Endothelial cell (in vitro differentiated cells): ENCODE measurements at regions not wholly inside any gene's neighbourhood (a gene's known extent, or its start where the extent isn't known, plus 50 kb on each side); places are given as distances from the start of the nearest gene placed in this dataset.

ENCODE experiments used
- DNase-seq: peaks from one replicate; pipeline ENCODE4 v3.0.0; 2021; ENCODE audit warnings: low spot score
- H3K27ac Mint-ChIP-seq: one replicate; pipeline ENCODE4 v1.8.0; 2021; ENCODE audit warnings: mixed read lengths, inconsistent platforms; ENCODE audit not compliant: unreplicated experiment
- H3K27me3 Mint-ChIP-seq: one replicate; pipeline ENCODE4 v1.8.0; 2021; ENCODE audit warnings: mild to moderate bottlenecking, moderate library complexity, mixed read lengths, inconsistent platforms; ENCODE audit not compliant: unreplicated experiment
- H3K36me3 Mint-ChIP-seq: one replicate; pipeline ENCODE4 v1.8.0; 2021; ENCODE audit warnings: mild to moderate bottlenecking, low read depth, mixed read lengths, inconsistent platforms; ENCODE audit not compliant: unreplicated experiment
- H3K4me1 Mint-ChIP-seq: one replicate; pipeline ENCODE4 v1.8.0; 2021; ENCODE audit warnings: mild to moderate bottlenecking, mixed read lengths, inconsistent platforms; ENCODE audit not compliant: unreplicated experiment
- H3K4me3 Mint-ChIP-seq: one replicate; pipeline ENCODE4 v1.8.0; 2021; ENCODE audit warnings: mild to moderate bottlenecking, mixed read lengths, inconsistent platforms; ENCODE audit not compliant: unreplicated experiment
- H3K9me3 Mint-ChIP-seq: one replicate; pipeline ENCODE4 v1.8.0; 2021; ENCODE audit warnings: mixed read lengths, inconsistent platforms; ENCODE audit not compliant: unreplicated experiment
- CTCF ChIP-seq: fragments of 200-600 bp; sonication (generic); IDR thresholded peaks from one replicate; pipeline ENCODE4 v1.5.0; 2021; ENCODE audit warnings: antibody characterized with exemption; ENCODE audit not compliant: unreplicated experiment

DNA sequence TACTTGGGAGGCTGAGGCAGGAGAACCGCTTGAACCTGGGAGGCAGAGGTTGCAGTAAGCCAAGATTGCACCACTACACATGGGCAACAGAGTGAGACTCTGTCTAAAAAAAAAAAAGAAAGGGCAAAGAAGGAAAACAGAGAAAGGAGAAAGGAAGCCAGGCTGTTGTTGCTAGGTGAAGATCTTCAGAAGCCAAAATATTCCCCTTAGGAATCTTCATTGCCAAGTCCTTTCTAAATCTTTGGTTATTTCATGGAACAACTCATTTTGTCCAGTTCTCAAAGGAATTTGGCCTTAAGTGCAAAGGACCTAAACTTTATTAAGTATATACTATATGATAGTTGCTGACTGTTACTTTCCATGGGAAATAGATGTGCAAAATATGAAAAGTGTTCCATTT, 59.2 kb upstream of the OSBPL11 start:
- TF ChIP-seq CTCF: no peak
- H3K36me3 Mint-ChIP-seq: no peaks in the 10 kb centered on the region
- H3K4me3 Mint-ChIP-seq: no peak overlapping the region
- H3K4me1 Mint-ChIP-seq: peaks cover 6% of the 10 kb centered on the region
- H3K27me3 Mint-ChIP-seq: no peaks in the 10 kb centered on the region
- no peak overlapping the region for H3K27ac Mint-ChIP-seq
- H3K9me3 Mint-ChIP-seq: no peaks in the 10 kb centered on the region
- DNase-seq: no peak

- Mint-ChIP-seq H3K27ac (no peak overlapping the region), H3K9me3 (no peaks in the 10 kb centered on the region), H3K4me3 (no peak overlapping the region), H3K36me3 (no peaks in the 10 kb centered on the region), H3K27me3 (no peaks in the 10 kb centered on the region), H3K4me1 (no peaks in the 10 kb centered on the region)
- no peak for DNase-seq
- TF ChIP-seq CTCF: no peak
Observed at GRCh38 chr3:125662675-125663074, 67.4 kb upstream of the OSBPL11 start.

DNA sequence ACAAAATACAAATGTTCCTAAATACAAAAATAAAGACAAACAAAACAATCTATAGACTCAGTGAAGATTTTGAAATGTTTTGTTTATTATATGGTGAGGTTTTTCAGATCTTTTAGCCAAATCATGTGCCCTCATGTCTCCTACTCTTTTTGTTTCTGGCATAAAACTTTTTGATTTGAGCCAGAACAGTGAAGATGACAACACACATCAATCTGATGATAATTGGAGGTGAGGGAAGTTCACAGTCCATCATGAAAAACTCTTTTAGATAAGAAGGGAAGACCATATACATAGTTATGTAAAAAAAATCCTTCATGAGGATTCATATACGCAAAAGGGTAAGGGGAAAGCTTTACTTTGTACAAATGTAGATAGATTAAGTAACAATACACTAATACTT, 75.1 kb upstream of the OSBPL11 start:
- Mint-ChIP-seq H3K36me3 (no peaks in the 10 kb centered on the region), H3K4me3 (no peak overlapping the region)
- no peak for DNase-seq

GRCh38 chr3:125670945-125671344, 75.6 kb upstream of the OSBPL11 start:
- no peak overlapping the region for H3K27ac Mint-ChIP-seq

More for the DNA sequence above, 75.1 kb upstream of the OSBPL11 start:
- H3K27me3 Mint-ChIP-seq: no peaks in the 10 kb centered on the region
- H3K4me1 Mint-ChIP-seq: no peaks in the 10 kb centered on the region
- H3K9me3 Mint-ChIP-seq: no peaks in the 10 kb centered on the region
- no peak for TF ChIP-seq CTCF
- no peak overlapping the region for H3K27ac Mint-ChIP-seq

More at GRCh38 chr3:125670945-125671344, 75.6 kb upstream of the OSBPL11 start:
- no peak for TF ChIP-seq CTCF
- H3K27me3 Mint-ChIP-seq: no peaks in the 10 kb centered on the region
- no peaks in the 10 kb centered on the region for H3K9me3 Mint-ChIP-seq
- no peak overlapping the region for H3K4me3 Mint-ChIP-seq
- H3K36me3 Mint-ChIP-seq: no peaks in the 10 kb centered on the region
- no peak for DNase-seq
- no peaks in the 10 kb centered on the region for H3K4me1 Mint-ChIP-seq
